Brain microvascular endothelial cell (primary cell): ENCODE measurements at regions not wholly inside any gene's neighbourhood (a gene's known extent, or its start where the extent isn't known, plus 50 kb on each side); places are given as distances from the start of the nearest gene placed in this dataset.

Experiments
- DNase-seq: peaks from one replicate; pipeline ENCODE4 v3.0.0-alpha.2; 2020
- H3K27ac ChIP-seq: fragments of 250-450 bp; sonication (Bioruptor Pico); 2 replicates; pipeline ENCODE4 v1.5.1; 2020; ENCODE audit warnings: mild to moderate bottlenecking, moderate library complexity
- H3K27me3 ChIP-seq: fragments of 250-450 bp; sonication (Bioruptor Pico); replicated peaks from 2 replicates; pipeline ENCODE4 v1.5.1; 2020; ENCODE audit warnings: mild to moderate bottlenecking
- H3K36me3 ChIP-seq: fragments of 250-450 bp; sonication (Bioruptor Pico); replicated peaks from 2 replicates; pipeline ENCODE4 v1.5.1; 2020; ENCODE audit warnings: mild to moderate bottlenecking
- H3K4me3 ChIP-seq: 2 replicates; pipeline ENCODE4 v1.5.1; 2011; ENCODE audit warnings: low read depth, mild to moderate bottlenecking, control low read depth, low read length, moderate library complexity
- in situ Hi-C: cut with HindIII; loops from 2 replicates; pipeline ENCODE4 v1.10.0; 2017; ENCODE audit warnings: low sequenced_read_pairs, low pct_ligation_motif_present
- TF ChIP-seq, protein P1 (sequence below): IDR thresholded peaks from 2 replicates; pipeline ENCODE4 v1.5.1; 2011; ENCODE audit warnings: low read depth, mild to moderate bottlenecking, moderate library complexity, low read length, control low read depth, inconsistent platforms; ENCODE audit errors: missing control alignments

DNA sequence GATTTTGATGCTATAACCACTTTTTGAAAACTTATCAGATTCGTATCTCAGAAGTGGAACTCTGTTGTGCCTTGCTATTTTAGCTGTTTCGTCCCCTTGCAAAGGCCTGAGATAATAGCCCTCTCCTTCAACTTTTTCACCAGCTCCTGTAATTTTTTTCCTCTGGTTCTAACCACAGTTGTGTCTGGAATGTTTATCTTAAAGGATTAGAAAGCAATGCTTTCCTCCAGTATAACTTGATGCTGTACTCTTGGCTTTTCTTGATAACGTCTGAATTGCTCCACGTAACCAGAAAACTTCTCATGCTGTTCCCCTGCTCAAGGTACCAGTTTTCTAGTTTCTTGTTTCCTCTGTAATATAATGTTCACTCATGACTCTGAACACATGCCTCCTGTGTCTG is 209.4 kb downstream of the DTWD2 start:
- H3K36me3 ChIP-seq = no peaks in the 10 kb centered on the region
- TF ChIP-seq, protein P1, sequence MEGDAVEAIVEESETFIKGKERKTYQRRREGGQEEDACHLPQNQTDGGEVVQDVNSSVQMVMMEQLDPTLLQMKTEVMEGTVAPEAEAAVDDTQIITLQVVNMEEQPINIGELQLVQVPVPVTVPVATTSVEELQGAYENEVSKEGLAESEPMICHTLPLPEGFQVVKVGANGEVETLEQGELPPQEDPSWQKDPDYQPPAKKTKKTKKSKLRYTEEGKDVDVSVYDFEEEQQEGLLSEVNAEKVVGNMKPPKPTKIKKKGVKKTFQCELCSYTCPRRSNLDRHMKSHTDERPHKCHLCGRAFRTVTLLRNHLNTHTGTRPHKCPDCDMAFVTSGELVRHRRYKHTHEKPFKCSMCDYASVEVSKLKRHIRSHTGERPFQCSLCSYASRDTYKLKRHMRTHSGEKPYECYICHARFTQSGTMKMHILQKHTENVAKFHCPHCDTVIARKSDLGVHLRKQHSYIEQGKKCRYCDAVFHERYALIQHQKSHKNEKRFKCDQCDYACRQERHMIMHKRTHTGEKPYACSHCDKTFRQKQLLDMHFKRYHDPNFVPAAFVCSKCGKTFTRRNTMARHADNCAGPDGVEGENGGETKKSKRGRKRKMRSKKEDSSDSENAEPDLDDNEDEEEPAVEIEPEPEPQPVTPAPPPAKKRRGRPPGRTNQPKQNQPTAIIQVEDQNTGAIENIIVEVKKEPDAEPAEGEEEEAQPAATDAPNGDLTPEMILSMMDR = no peak
- in situ Hi-C loops = no loop called here
- no peaks in the 10 kb centered on the region for H3K27me3 ChIP-seq
- DNase-seq = peak; percentile 27
- no peak overlapping the region for H3K4me3 ChIP-seq
- no peak overlapping the region for H3K27ac ChIP-seq

DNA sequence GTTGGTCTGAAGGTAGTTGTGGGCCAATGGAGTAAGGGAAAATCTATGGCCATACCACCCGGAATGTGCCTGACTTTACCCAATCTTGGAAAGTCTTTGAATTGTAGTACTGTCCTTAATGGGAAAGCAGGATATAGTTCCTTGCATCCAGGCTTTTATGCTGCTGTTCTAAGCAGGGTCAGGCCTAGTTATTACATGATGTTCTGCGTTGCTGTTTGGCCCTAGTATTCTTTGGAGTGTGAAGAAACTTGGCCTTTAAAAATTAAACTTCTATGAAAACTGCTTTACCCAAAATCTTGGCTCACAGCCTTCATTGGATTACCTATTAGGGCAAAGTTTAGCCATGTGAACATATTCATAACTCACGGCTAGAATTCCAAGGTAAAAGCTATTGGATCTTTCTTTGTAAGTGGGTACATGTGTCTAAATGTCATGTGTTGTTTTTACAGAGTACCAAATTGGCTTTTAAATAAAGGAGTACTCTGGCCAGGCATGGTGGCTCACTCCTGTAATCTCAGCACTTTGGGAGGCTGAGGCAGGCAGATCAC is 211.1 kb downstream of the DTWD2 start:
- Histone ChIP-seq H3K27ac (no peak overlapping the region), H3K36me3 (no peaks in the 10 kb centered on the region), H3K4me3 (no peak overlapping the region), H3K27me3 (no peaks in the 10 kb centered on the region)
- TF ChIP-seq, protein P1 = no peak
- no peak for DNase-seq
- in situ Hi-C loops = no loop called here

DNA sequence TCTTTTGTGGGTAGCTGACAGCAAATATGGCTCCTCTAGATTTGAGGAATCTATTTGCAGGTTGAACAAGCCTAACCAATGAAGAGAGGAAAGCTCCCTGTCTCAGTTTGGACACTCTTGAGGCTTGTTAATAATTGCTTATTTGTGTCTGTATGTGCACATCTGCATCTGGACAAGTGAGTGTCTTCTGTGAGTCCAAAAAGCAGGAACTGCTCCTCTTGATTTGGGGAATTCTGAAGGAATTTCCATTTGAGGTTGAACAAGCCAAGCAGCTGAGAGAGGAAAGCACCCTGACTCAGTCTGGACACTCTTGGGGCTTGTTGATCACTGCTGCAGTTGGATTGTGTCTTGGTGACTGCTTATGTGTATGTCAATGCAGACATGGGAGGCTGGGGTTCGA is 211.6 kb downstream of the DTWD2 start:
- no peak overlapping the region for H3K4me3 ChIP-seq
- in situ Hi-C loops = no loop called here
- no peaks in the 10 kb centered on the region for H3K36me3 ChIP-seq
- no peak for DNase-seq
- no peaks in the 10 kb centered on the region for H3K27me3 ChIP-seq
- TF ChIP-seq, protein P1 = no peak
- no peak overlapping the region for H3K27ac ChIP-seq

GRCh38 chr5:118775790-118776499 is 212.4 kb downstream of the DTWD2 start:
- in situ Hi-C loops = no loop called here
- H3K27me3 ChIP-seq = no peaks in the 10 kb centered on the region
- DNase-seq = no peak
- H3K4me3 ChIP-seq = no peak overlapping the region
- no peaks in the 10 kb centered on the region for H3K36me3 ChIP-seq
- H3K27ac ChIP-seq = no peak overlapping the region
- TF ChIP-seq, protein P1 = no peak

GRCh38 chr5:118768607-118769175 is 219.7 kb downstream of the DTWD2 start:
- in situ Hi-C loops = no loop called here
- Histone ChIP-seq H3K27me3 (no peaks in the 10 kb centered on the region), H3K27ac (no peak overlapping the region), H3K36me3 (no peaks in the 10 kb centered on the region), H3K4me3 (no peak overlapping the region)
- TF ChIP-seq, protein P1 = no peak
- DNase-seq = no peak
